GM21528 (cell line): ENCODE measurements at regions not wholly inside any gene's neighbourhood (a gene's known extent, or its start where the extent isn't known, plus 50 kb on each side); places are given as distances from the start of the nearest gene placed in this dataset.

Source experiments
- ATAC-seq: cut with Tn5 transposase; IDR thresholded peaks from one replicate; pipeline ENCODE4 v1.9.1; 2021; ENCODE audit warnings: mild to moderate bottlenecking, moderate library complexity; ENCODE audit not compliant: unreplicated experiment, low FRiP score

- no peak for ATAC-seq
Measured at GRCh38 chr6:92559003-92559402, 860.4 kb downstream of the EPHA7 start.

GRCh38 chr6:92550501-92550900 lies 868.9 kb downstream of the EPHA7 start:
- ATAC-seq: no peak

- no peak for ATAC-seq
Measured at GRCh38 chr6:92545861-92546260, 873.5 kb downstream of the EPHA7 start.

- ATAC-seq: no peak
Measured at GRCh38 chr6:92541448-92542060, 877.8 kb downstream of the EPHA7 start.

GRCh38 chr6:92538926-92539325 lies 880.4 kb downstream of the EPHA7 start:
- ATAC-seq: no peak

GRCh38 chr6:92538275-92538674 lies 881.1 kb downstream of the EPHA7 start:
- no peak for ATAC-seq

- no peak for ATAC-seq
Measured at GRCh38 chr6:92534109-92534508, 885.2 kb downstream of the EPHA7 start.

GRCh38 chr6:92522589-92522988 lies 896.8 kb downstream of the EPHA7 start:
- ATAC-seq: no peak

- no peak for ATAC-seq
Measured at GRCh38 chr6:92521553-92521952, 897.8 kb downstream of the EPHA7 start.

GRCh38 chr6:92510137-92510536 lies 909.2 kb downstream of the EPHA7 start:
- ATAC-seq: no peak

- no peak for ATAC-seq
Measured at GRCh38 chr6:92507552-92507951, 911.8 kb downstream of the EPHA7 start.

- no peak for ATAC-seq
Measured at GRCh38 chr6:92504509-92504908, 914.9 kb downstream of the EPHA7 start.

GRCh38 chr6:92497281-92497680 lies 922.1 kb downstream of the EPHA7 start:
- no peak for ATAC-seq

GRCh38 chr6:92496527-92496926 lies 922.8 kb downstream of the EPHA7 start:
- ATAC-seq: no peak

- no peak for ATAC-seq
Measured at GRCh38 chr6:92495242-92495641, 924.1 kb downstream of the EPHA7 start.

GRCh38 chr6:92485487-92485886 lies 933.9 kb downstream of the EPHA7 start:
- ATAC-seq: no peak

- no peak for ATAC-seq
Measured at GRCh38 chr6:92479831-92480230, 939.5 kb downstream of the EPHA7 start.

- no peak for ATAC-seq
Measured at GRCh38 chr6:92473056-92473455, 946.3 kb downstream of the EPHA7 start.

GRCh38 chr6:92469186-92469828 lies 950.1 kb downstream of the EPHA7 start:
- no peak for ATAC-seq

GRCh38 chr6:92468066-92468465 lies 951.3 kb downstream of the EPHA7 start:
- no peak for ATAC-seq

GRCh38 chr6:92460133-92460532 lies 959.2 kb downstream of the EPHA7 start:
- ATAC-seq: no peak

- no peak for ATAC-seq
Measured at GRCh38 chr6:92459606-92460005, 959.8 kb downstream of the EPHA7 start.
